BJ (cell line): ENCODE measurements at regions not wholly inside any gene's neighbourhood (a gene's known extent, or its start where the extent isn't known, plus 50 kb on each side); places are given as distances from the start of the nearest gene placed in this dataset.
A peak's percentile ranks its signal among the peaks of the same experiment; 100 is the strongest.

ENCODE experiments used
- CTCF ChIA-PET: fragments of 350-600 bp; formaldehyde crosslinking; extraction: SDS; loops from one replicate; lab custom pipeline; 2021; ENCODE audit warnings: antibody characterized with exemption, inconsistent platforms; lab: Yijun Ruan, JAX
- POLR2A ChIA-PET: fragments of 300-600 bp; sonication (Branson Sonifier 250); formaldehyde crosslinking; extraction: SDS; loops from one replicate; lab custom pipeline; 2021; ENCODE audit warnings: antibody characterized with exemption; lab: Charles Lee
- DNase-seq: peaks from one replicate; pipeline ENCODE4 v3.0.0-alpha.2; 2011; ENCODE audit warnings: low read depth
- H3K27me3 ChIP-seq: 2 replicates; pipeline ENCODE4 v1.6.0; 2011; ENCODE audit warnings: low read length; ENCODE audit not compliant: control insufficient read depth, insufficient read depth
- H3K36me3 ChIP-seq: 2 replicates; pipeline ENCODE4 v1.5.1; 2011; ENCODE audit warnings: low read length; ENCODE audit not compliant: control insufficient read depth, insufficient read depth
- H3K4me3 ChIP-seq: 2 replicates; pipeline ENCODE4 v1.5.1; 2011; ENCODE audit warnings: low read depth, mild to moderate bottlenecking, control low read depth, low read length
- CTCF ChIP-seq: IDR thresholded peaks from 2 replicates; pipeline ENCODE4 v1.5.1; 2011; ENCODE audit warnings: low read depth, mild to moderate bottlenecking, control low read depth, inconsistent platforms, low read length, moderate library complexity; ENCODE audit not compliant: insufficient read depth

GRCh38 chr2:199659207-199659606 lies 191.8 kb downstream of the FTCDNL1 start:
- no peaks in the 10 kb centered on the region; the same call in 1 of the 2 replicates for H3K27me3 ChIP-seq
- DNase-seq = no peak
- peak overlapping the region; percentile 33 for H3K4me3 ChIP-seq
- ChIA-PET POLR2A (no interaction called here), CTCF (no interaction called here)
- TF ChIP-seq CTCF = no peak
- H3K36me3 ChIP-seq = no peaks in the 10 kb centered on the region

- ChIA-PET POLR2A (no interaction called here), CTCF (no interaction called here)
- DNase-seq = no peak
Observed at GRCh38 chr2:199646439-199646838, 188.7 kb upstream of the SATB2 start.

GRCh38 chr2:199631129-199631528 lies 173.4 kb upstream of the SATB2 start:
- DNase-seq = no peak
- POLR2A ChIA-PET = no interaction called here
- no peaks in the 10 kb centered on the region for H3K27me3 ChIP-seq
- TF ChIP-seq CTCF = no peak
- CTCF ChIA-PET = no interaction called here
- no peak overlapping the region for H3K4me3 ChIP-seq
- H3K36me3 ChIP-seq = no peaks in the 10 kb centered on the region

More at GRCh38 chr2:199646439-199646838, 188.7 kb upstream of the SATB2 start:
- TF ChIP-seq CTCF = no peak
- Histone ChIP-seq H3K36me3 (no peaks in the 10 kb centered on the region), H3K4me3 (no peak overlapping the region), H3K27me3 (no peaks in the 10 kb centered on the region)

GRCh38 chr2:199629301-199629700 lies 171.6 kb upstream of the SATB2 start:
- TF ChIP-seq CTCF = no peak
- no peak overlapping the region for H3K4me3 ChIP-seq
- ChIA-PET CTCF (no interaction called here), POLR2A (no interaction called here)
- H3K27me3 ChIP-seq = no peaks in the 10 kb centered on the region
- no peaks in the 10 kb centered on the region for H3K36me3 ChIP-seq
- DNase-seq = no peak

GRCh38 chr2:199627417-199627816 lies 169.7 kb upstream of the SATB2 start:
- H3K27me3 ChIP-seq = no peaks in the 10 kb centered on the region
- H3K4me3 ChIP-seq = no peak overlapping the region
- ChIA-PET CTCF (no interaction called here), POLR2A (no interaction called here)
- no peaks in the 10 kb centered on the region for H3K36me3 ChIP-seq
- DNase-seq = no peak
- TF ChIP-seq CTCF = no peak
